ENCODE measurements at regions not wholly inside any gene's neighbourhood (a gene's known extent, or its start where the extent isn't known, plus 50 kb on each side); places are given as distances from the start of the nearest gene placed in this dataset.
"Not testable (repeated sequence)": the region's sequence is repeated elsewhere in the genome, so short reads cannot be mapped to it uniquely, and the experiment has no call there.

DNA sequence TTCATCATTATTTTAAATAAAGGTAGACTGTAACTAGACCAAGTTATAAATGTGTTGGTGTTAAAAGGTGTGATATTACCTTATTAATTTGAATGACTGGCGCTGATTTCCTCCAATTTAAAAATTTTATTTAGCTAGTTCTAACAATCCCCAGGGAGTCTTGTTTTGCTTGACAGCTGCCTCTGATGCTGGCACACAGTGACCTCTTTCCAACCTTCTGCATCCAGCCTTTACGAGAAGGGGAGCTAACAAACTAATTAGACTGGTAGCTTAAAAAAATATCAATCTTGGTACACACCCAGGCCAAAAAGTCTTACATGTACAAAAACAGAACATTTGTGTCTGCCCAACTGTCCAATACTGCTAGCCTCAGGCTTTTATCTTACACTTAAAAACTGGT lies 51.8 kb upstream of the ENPEP start:
- intact Hi-C loops (cut with micrococcal nuclease): no loop called here

DNA sequence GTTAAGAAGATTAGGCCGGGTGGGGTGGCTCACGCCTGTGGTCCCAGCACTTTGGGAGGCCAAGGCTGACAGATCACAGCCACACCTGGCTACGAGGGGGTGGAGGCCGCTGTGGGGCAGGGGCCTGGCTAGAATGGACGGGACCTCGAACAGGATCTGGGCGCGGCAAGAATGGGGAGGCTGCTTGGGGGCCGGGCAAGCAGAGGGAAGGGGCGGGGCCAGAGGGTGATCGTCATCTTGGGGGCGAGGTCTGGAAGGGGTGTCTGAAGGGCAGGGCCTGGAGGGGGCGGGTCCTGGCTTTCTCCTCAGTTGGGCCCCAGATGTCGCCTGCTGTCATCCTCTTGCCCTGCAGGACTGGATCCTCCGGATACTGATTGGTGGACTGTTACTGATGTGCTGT lies 57.3 kb upstream of the ENPEP start:
- intact Hi-C loops (cut with micrococcal nuclease): no loop called here

DNA sequence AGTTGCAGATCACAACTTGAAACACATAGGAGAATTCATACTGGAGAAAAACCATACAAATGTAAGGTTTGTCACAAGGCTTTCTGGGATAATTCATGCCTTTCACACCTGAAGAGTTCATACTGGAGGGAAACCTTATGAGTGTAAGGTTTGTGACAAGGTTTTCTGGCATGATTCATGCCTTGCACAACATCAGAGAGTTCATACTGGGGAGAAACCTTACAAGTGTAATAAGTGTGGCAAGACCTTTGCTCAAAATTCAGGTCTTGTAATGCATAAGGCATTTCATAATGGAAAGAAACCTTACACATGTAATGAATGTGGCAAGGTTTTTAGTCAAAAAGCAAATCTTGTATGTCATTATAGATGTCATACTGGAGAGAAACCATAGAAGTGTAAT lies 58.8 kb upstream of the ENPEP start:
- intact Hi-C loops (cut with micrococcal nuclease): no loop called here

DNA sequence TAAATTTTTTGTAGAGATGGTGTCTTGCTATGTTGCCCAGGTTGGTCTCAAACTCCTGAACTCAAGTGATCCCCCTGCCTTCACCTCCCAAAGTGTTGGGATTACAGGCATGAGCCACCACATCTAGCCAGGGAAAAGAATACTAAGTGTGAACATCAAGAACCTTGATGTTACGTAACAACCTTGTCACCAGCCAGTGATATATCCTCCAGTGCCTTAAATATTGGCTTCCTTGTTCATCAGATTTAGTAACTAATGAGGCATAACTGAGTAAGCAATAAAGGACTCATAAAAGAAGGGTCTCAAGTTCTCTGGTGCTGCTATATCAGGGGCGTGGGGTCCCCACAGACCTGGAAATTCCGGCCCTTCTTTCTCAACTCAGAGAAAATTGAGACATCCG lies 60.5 kb upstream of the ENPEP start:
- intact Hi-C loops (cut with micrococcal nuclease): no loop called here

DNA sequence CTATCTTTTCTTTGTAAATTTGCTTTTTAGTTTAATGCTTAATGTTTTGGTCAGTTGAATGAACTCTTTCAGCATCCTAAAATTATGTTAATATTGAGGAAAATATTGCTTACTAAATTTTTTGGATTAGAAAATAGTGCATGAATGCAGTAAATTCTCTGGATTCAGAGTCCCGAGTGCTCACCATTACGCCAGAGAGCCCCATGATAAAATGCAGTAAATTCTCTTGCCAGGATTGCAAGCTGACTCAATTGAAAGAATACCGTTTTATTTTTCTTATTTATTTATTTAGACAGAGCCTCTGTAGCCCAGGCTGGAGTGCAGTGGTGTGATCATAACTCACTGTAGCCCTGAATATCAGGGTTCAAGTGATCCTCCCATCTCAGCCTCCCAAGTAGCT lies 60.9 kb upstream of the ENPEP start:
- intact Hi-C loops (cut with micrococcal nuclease): no loop called here

DNA sequence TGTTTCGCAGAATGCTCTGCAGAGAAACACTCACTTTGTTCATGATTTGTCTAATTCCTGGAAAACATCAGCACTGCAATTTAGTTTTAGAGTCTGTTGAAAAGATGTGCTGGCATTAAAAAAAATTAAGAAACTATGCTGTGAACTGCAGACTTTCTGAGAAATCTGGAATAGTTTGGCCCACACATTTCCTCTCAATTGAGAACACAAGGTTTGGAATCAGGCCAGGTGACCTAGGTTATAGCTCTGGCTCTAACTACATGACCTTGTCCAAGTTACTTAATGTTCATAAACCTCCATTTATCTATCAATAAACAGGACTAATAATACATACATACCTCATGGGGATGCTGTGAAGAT lies 61.4 kb upstream of the ENPEP start:
- intact Hi-C loops (cut with micrococcal nuclease): no loop called here

DNA sequence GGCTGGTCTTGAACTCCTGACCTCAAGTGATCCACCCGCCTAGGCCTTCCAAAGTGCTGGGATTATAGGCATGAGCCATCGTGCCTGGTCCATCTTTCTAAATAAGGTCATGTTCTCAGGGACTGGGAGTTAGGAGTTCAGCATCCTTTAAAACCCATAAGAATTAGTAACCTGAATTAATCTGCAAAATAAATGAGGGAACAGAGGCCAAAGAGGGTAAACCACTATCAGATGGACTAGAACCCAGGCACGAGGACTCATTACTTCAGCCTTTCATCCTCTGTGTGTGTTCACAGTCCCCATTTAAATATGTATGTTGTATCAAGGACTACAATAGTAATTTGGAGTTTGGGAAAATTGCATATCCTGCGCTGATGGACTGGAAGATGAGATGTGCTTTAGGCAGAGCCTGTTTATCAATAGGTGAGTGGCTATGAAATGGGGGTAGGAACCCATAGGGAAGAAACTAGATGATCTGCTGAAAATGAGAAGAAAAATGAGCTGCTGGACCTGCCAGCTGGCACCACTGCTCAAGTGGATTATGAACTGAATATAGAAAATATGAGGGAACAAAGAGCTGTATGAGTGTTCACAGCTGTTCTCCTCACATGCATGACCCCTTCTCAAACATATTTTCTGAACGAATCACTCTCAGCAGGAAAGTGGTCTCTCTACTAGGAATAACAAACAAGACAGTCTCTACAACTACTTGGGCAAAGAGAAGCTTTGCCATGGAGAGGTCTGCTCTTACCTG lies 62.0 kb upstream of the ENPEP start:
- intact Hi-C loops (cut with micrococcal nuclease): not testable (repeated sequence)

DNA sequence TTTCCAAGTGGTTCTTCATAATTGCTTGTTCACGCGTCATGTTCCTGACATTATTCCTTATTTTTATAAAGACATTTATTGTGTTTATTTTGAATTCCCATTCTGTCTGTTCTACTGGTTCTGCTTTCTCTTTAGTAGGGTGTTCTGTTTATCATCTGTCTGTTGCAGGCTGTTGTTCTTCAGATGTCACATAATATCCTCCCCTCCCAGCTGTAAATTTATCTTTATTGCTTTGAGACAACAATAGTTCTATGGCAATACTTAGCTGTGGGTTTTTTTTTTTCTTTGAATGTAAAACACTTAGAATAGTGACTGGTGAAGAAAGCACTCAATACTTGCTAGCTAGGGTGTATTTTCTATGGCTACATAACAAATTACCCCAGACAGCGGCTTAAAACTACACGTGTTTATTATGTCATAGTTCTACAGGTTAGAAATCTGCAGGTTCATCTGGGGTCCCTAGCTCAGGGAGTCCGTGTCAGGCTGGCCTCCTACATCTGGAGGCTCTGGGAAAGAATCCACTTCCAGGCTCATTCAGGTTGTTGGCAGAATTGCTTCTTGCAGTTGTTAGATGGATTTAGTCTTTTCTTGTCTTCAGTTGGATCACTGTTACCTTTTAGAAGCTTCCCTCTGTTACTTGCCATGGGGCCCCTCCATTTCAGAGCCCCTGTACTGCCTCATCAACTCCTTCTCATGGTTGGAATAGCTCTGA lies 63.4 kb upstream of the ENPEP start:
- intact Hi-C loops (cut with micrococcal nuclease): no loop called here

DNA sequence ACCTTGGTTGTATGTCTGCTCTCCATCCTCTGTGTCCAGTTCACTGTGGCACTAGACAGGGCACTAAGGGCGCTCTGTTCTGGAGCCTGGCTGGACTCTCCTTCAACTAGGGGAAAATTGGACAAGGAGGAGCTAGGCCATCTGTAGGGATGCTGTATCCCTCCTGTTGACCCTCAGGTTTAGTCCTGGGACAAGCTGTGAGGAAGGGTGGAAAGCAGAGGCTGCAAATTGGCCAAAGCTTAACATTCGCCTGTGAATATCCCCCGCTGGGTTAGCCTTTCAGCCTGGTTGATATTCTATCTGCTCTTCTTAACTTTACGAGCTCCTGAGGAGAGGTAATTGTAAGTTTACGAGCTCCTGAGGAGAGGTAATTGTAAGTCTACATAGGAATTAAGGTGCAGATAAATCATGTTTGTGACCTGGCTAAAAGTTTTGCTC lies 64.4 kb upstream of the ENPEP start:
- intact Hi-C loops (cut with micrococcal nuclease): no loop called here

DNA sequence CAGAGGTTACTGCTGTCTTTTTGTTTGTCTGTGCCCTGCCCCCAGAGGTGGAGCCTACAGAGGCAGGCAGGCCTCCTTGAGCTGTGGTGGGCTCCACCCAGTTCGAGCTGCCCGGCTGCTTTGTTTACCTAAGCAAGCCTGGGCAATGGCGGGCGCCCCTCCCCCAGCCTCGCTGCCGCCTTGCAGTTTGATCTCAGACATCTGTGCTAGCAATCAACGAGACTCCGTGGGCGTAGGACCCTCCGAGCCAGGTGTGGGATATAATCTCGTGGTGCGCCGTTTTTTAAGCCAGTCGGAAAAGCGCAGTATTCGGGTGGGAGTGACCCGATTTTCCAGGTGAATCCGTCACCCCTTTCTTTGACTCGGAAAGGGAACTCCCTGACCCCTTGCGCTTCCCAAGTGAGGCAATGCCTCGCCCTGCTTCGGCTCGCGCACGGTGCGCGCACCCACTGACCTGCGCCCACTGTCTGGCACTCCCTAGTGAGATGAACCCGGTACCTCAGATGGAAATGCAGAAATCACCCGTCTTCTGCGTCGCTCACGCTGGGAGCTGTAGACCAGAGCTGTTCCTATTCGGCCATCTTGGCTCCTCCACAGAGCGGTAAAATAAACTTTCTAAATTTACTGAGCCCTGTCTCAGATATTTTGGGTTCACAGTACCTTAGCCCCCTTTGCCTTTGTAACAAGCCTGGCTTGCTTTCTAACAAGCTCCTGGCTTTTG lies 64.9 kb upstream of the ENPEP start:
- intact Hi-C loops (cut with micrococcal nuclease): not testable (repeated sequence)

DNA sequence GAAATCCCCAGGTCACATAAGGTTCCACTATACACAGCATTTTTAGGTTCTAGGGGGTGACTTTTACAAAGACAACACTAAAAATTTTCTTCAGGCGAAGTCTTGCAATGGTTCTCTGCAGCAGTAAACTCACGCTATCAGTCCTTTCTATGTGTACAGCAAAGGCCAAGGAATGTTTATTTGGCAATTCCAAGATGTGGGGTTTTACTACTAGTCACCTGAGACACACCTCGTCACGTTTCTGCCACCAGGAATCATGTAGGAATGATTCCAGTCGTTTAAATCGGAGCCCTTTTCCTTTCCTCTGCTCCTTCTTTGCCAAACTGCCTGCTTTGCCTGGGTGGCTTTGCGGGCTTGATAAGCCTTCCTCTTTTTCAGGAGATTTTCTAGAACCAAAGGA lies 75.9 kb upstream of the ENPEP start:
- intact Hi-C loops (cut with micrococcal nuclease): no loop called here

DNA sequence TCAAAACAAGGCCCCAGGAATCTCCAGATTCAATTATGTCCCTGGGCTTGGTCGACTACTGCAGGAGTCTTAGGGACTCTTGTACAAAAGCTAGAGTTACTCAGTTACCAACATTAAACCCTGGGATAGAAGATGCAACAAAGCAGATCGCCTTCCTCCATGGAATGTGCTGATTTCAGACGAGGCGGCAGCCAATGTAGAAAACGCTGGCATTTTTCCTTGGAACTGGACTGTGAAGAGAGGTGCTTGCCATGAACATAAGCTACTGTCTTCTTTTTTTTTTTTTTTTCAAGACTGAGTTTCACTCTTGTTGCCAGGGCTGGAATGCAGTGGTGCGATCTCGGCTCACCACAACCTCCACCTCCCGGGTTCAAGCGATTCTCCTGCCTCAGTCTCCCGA lies 76.9 kb upstream of the ENPEP start:
- intact Hi-C loops (cut with micrococcal nuclease): not testable (repeated sequence)

DNA sequence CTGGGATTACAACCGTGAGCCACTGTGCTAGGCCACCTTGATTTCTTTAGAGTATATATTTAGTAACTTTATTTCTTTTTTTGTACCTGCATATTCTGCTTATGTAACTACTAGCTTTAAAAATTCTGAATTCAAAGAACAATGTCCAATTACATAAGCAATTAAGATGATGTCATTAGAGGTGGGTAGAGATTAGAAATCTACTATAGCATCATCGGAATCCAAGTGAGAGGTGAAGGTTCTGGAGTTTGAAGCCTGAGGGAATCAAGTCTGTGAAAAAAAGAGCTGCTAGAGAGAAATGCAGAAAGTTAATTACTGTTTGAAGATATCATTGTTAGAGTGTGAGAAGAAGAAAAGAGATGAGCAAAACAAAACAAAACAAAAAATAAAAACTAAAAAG lies 79.0 kb upstream of the ENPEP start:
- intact Hi-C loops (cut with micrococcal nuclease): no loop called here

DNA sequence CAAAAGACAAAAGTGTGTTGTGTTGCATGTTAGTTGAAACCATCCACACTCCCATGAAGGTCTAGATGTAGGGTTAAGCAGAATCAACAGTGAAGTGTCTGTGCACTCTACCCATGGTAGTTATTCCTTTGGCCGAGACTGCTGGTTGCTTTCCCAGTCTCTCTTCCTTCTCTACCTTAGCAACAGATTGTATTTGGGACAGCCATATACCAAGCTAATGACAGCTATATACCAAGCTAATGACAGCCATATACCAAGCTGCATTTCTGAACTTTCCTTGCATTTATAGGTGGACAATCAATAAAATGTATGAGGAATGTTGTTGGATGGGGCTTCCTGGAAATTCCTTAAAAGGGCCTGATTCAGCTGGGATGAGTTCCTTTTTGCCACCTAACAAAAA lies 80.5 kb upstream of the ENPEP start:
- intact Hi-C loops (cut with micrococcal nuclease): no loop called here

DNA sequence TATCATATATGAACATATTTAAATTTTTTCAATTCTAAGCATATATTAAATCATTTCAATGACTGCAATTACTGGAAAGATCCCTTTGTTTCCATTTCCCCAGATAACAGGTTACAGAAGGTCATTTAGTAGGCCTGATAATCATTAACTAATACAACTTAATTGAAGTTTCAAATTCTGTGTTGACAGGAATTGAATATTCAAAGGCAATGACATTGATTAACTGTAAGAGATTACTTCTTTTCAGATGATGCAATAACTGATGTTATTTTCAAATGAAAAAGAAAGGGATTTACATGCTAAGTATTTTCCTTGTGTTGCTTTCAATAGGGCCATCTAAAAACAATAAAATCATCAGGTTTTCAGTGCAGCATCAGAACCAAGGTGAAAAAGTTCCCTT lies 81.1 kb upstream of the ENPEP start:
- intact Hi-C loops (cut with micrococcal nuclease): no loop called here

DNA sequence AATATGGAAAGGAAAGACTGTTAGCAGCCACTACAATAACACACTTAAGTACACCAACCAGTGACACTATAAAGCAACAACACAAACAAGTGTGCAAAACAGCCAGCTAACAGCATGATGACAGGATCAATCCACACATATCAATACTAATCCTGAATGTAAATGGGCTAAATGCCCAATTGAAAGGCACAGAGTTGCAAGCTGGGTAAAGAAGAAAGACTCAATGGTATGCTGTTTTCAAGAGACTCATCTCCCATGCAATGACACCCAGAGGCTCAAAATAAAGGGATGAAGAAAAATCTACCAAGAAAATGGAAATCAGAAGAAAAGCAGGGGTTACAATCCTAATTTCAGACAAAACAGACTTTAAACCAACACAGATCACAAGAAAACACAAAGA lies 94.2 kb upstream of the ENPEP start:
- intact Hi-C loops (cut with micrococcal nuclease): no loop called here

DNA sequence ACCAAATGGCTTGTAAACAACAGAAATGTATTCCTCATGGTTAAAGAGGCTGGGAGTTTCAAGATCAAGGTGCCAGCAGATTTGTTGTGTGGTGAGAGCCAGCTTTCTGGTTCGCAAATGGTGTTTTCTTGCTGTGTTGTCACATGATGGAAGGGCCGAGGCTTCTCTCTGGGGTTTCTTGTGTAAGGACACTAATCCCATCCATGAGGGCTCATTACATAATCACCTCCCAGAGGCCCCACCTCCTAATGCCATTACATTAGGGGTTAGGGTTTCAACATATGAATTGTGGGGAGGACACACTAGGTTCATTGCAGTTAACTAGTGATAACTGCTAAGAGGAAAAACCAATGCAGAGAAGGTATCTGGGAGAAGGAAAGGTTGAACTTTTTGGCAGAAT lies 103.5 kb upstream of the ENPEP start:
- intact Hi-C loops (cut with micrococcal nuclease): no loop called here

DNA sequence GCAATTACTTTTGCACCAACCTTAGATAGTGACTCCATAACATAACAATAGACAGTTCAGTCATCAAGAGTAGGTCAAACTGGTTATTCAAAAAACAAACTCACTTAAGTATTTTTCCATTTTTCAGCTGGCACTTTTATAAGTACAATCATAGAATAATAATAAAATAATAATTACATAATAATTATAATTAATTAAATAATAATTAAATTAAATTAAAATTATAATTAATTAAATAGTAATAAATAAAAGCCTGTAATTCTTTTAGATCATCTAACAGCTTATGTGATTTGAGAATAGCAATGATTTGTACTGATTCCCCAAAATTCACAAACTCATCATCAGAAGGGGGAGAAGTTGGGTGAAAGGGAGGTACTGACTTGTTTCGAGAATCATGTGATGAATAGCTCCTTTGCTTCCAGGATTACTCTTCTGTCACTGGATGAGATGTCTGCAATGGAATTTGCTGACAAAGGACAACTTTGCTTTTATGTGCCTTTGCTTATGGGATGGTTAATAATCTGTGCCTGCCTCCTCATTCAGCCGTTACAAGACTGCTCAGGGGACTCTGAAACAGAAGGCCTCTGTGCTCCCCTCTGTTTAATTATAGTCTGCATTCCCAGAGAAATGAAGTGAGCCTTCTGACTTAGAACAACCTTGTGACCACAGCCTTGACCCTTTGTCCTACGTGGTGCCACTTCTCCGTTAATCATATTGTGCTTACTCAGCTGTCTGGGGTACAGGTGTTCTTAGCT lies 104.8 kb upstream of the ENPEP start:
- intact Hi-C loops (cut with micrococcal nuclease): no loop called here

DNA sequence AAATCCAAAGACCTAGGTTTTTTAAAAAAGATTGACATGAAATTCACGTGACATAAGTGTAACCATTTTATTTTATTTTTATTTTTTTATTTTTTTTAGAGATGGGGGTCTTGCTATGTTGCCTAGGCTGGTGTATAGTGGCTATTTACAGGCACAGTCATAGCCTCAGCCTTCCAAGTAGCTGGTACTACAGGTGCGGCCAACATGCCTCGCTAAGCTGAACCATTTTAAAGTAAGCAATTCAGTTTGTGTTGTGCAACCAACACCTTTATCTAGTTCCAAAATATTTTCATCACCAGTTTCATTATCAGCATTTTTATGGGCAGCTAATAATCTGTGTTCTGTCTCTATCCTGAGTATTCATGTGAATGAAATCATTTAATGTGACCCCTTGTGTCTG lies 107.5 kb upstream of the ENPEP start:
- intact Hi-C loops (cut with micrococcal nuclease): no loop called here

DNA sequence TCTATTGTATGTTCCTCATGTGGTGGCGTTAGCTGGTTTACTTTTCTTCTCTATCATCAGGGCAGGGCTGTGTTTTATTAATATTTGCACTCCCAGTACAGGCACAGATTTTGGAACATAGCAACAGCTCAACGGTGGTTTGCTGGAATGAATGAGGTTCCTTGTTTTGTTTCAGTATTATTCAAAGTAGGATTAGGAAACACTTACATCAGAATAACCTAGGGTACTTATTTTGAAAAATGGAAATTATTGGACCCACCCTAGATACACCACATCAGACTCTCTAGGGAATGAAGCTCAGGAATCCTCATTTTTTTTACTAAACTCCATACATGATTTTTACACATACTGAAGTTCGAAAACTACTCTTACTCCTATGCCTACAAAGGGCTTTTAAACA lies 108.8 kb upstream of the ENPEP start:
- intact Hi-C loops (cut with micrococcal nuclease): no loop called here

DNA sequence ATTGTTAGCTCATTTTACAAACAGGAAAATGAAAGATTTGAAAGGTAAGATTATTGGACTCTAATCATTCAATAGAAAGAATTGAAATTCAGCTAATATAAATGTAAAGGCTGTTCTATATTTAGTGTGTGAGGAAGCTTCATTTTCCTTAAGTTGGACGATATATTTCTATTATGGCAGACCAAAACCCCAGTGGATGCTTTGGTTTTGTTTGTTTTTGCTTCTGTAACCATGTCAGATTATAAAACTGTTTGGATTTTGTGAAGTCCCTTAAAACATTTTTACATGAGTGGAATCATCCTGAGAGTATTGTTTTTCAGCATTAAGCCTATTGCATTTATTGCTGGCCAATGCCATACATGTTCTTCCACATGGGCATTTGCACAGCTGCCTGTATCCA lies 110.2 kb upstream of the ENPEP start:
- intact Hi-C loops (cut with micrococcal nuclease): no loop called here

Data from T-helper 1 cell treated with Interleukin-12 subunit alpha and Interleukin-12 subunit beta and Interleukin-4 antibody, amounts not matched to agents 30 ng/mL and 1 ng/mL, for 36 hours (primary cell).